ENCODE measurements at regions not wholly inside any gene's neighbourhood (a gene's known extent, or its start where the extent isn't known, plus 50 kb on each side); places are given as distances from the start of the nearest gene placed in this dataset.
A peak's percentile ranks its signal among the peaks of the same experiment; 100 is the strongest.
"Not testable (repeated sequence)": the region's sequence is repeated elsewhere in the genome, so short reads cannot be mapped to it uniquely, and the experiment has no call there.

DNA sequence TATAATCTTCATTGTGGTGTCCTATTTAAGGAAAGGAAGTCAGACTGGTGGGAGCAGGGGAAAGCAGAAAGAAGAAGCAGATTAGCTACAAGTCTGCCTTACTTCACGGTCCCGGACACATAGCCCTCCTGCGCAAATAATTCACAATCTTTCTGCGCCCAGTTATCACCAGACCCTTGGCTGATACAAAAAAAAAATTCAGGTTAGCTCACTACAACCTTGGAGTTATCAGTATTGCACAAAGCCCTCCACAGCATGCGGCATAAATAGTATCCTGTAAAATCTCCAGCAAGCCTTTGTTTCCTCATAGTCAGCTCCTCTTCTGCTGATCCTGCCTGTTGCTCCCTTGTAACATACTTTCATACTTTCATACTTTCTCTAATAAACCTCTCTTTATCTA is 148.6 kb upstream of the FUT9 start:
- DNase-seq: no peak

DNA sequence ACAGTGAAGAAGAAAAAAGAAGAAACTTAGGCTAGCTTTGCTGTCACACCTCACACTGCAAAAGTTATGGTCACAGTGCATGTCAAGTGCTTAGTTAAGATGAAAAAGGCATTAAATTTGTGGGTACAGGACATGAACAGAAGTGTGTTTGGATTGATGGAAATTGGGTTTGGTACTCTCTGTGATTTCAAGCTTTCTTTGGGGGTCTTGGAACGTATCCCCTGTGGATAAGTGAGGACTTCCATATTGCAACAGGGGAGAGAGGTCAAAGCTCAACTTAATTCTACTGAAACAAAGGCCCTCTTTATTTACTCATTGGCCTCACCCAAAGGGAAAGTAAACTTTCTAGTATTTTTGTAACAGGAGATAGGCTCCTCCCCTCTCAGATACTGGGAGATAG is 138.3 kb upstream of the FUT9 start:
- DNase-seq: no peak

DNA sequence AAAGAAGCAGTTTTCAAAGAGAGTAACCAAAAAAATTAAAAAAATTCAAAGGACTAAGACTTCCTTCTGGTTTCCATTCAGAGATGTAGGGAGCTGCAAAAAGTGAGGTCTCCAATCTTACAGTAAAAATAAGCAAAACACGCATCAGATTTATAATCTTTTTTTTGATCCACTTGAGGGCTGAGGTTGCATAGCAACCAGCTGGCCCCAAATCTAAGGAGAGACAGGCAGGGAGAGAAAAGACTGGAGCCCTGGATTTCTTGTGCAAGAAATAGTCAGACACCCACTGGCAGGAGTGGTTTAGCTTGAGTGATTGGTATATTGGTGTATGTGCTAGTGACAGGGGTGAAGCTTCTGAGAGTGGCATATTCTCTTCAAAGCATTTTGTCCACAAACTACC is 135.9 kb upstream of the FUT9 start:
- no peak for DNase-seq

- DNase-seq: no peak
Observed at GRCh38 chr6:95882371-95882770, 133.4 kb upstream of the FUT9 start.

DNA sequence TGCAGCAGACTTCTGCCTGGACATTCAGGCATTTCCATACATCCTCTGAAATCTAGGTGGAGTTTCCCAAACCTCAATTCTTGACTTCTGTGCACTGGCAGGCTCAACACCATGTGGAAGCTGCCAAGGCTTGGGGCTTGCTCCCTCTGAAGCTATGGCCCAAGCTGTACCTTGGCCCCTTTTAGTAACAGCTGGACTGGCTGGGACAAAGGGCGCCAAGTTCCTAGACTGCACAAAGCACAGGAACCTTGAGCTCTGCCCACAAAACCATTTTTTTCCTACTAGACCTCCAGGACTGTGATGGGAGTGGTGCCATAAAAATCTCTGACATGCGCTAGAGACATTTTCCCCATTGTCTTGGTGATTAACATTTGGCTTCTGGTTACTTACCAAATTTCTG is 127.1 kb upstream of the FUT9 start:
- DNase-seq: not testable (repeated sequence)

DNA sequence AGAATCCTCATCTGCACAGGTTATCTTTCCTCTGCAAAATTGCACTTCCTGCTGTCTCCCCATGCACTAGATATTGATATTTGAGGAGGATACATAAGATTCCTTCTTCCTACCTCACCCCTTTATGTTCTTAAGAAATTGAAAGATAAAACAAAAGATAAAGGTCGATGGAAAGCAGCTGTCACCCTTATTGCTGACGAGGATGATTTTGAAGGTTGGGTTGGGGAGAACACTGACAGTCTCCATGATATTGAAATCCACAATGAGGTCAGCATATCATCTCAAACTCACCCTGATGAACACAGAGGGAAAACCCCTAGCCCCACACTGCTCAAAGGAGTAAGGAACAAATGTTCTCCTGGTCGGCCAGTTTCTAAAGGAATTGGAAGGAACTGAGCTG is 110.6 kb upstream of the FUT9 start:
- no peak for DNase-seq

DNA sequence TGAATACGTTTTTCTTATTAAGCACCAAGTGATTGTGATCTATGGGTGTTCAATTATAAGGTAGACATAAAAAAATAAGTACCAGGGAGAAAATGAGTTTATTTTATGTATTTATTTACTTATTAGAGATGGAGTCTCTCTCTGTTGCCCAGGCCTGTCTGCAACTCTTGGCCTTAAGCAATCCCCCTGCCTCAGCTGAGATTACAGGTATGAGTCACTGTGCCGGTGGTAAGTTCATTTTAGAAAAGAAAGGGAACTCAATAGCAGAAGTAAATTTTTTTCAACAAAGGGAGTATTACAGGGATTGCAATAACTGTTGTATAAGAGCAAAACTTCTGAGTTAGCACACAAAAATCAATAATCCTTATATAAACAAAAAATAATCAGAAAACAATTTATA is 98.7 kb upstream of the FUT9 start:
- no peak for DNase-seq

GRCh38 chr6:95923518-95923917 is 92.3 kb upstream of the FUT9 start:
- DNase-seq: peak; percentile 27

DNA sequence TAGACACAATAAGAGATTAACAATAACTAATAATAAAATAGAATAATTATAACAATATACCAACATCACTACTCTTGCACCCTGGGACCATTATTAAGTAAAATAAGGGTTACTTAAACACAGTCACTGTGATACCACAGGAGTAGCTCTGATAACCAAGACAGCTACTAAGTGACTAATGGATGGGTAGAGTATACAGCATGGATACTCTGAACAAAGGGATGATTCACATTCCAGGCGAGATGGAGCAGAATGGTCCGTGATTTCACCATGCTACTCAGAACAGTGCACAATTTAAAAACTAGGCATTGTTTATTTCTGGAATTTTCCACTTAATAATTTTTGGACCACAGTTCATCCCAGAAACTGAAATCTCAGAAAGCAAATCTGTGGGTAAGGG is 80.0 kb upstream of the FUT9 start:
- no peak for DNase-seq

- no peak for DNase-seq
Observed at GRCh38 chr6:95946906-95947305, 68.9 kb upstream of the FUT9 start.

DNA sequence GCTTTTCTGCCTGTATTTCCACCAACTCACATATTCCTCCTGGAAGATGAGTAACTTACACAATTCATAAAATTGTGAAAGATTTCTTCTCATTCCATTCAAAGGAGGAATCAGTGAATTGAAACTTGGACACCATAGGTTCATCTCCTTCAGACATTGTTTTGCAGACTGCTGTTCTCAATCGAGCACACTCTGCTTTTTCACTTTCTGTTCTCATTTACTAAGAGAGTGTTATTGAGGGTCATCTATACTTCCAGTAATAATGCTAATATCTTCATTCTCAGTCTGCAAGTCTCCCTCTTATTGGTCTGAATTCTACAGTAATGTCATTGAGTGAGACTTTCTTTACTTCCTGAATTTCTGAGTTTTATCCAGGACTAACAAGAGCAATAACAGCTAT is 67.5 kb upstream of the FUT9 start:
- DNase-seq: no peak

- no peak for DNase-seq
Observed at GRCh38 chr6:95949985-95950384, 65.8 kb upstream of the FUT9 start.

- no peak for DNase-seq
Observed at GRCh38 chr6:95958686-95959085, 57.1 kb upstream of the FUT9 start.

GRCh38 chr6:95959261-95959660 is 56.5 kb upstream of the FUT9 start:
- DNase-seq: no peak

Measured in stimulated activated CD8-positive, alpha-beta memory T cell treated with anti-CD3 and anti-CD28 coated beads, Interleukin-4, amount 100 ng/mL, for 48 hours (primary cell).